Neural cell (in vitro differentiated cells): ENCODE measurements at regions not wholly inside any gene's neighbourhood (a gene's known extent, or its start where the extent isn't known, plus 50 kb on each side); places are given as distances from the start of the nearest gene placed in this dataset.

Experiments
- EP300 ChIP-seq: fragments of 450-650 bp; conservative IDR thresholded peaks from 2 replicates; pipeline ENCODE4 v1.6.1; 2014; ENCODE audit warnings: antibody characterized with exemption, mild to moderate bottlenecking, moderate library complexity; ENCODE audit not compliant: poor library complexity, severe bottlenecking
- EZH2 ChIP-seq: fragments of 200-600, 300-800 bp; shearing (Covaris generic), sonication (generic); IDR thresholded peaks from 2 replicates; pipeline ENCODE4 v1.6.1; 2014; ENCODE audit warnings: antibody characterized with exemption, low read length, borderline replicate concordance, mild to moderate bottlenecking; ENCODE audit not compliant: insufficient read depth, poor library complexity, severe bottlenecking
- MXI1 ChIP-seq: fragments of 450-650 bp; conservative IDR thresholded peaks from 2 replicates; pipeline ENCODE4 v1.6.1; 2014; ENCODE audit warnings: antibody characterized with exemption, mild to moderate bottlenecking; ENCODE audit not compliant: poor library complexity, severe bottlenecking
- POLR2AphosphoS5 ChIP-seq: IDR thresholded peaks from 2 replicates; pipeline ENCODE4 v1.6.1; 2012
- TAF1 ChIP-seq: IDR thresholded peaks from 2 replicates; pipeline ENCODE4 v1.6.1; 2012; ENCODE audit warnings: low read depth
- TF ChIP-seq, protein P1 (sequence below): fragments of 450-650 bp; IDR thresholded peaks from 2 replicates; pipeline ENCODE4 v1.5.1; 2014; ENCODE audit warnings: antibody characterized with exemption, mild to moderate bottlenecking, moderate library complexity; ENCODE audit not compliant: poor library complexity, severe bottlenecking

DNA sequence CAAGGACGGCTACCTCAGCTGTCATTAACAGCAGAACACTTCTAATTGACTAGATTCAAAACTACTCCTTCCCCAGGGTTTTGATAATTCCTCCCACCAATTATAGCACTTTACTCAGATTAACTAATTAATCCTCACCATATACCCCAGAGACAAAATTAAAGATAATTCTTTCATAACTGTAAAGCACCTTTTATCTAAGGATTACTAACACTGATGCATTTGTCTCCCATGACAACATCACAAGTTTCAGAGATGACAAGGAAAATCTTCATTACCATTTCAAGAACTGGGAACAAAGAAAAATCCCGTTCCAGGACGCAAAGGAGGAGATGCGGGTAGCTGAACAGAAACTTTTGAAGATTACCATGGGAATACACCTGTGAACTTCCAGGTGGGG lies 129.4 kb upstream of the ITGA6 start:
- TF ChIP-seq, protein P1, sequence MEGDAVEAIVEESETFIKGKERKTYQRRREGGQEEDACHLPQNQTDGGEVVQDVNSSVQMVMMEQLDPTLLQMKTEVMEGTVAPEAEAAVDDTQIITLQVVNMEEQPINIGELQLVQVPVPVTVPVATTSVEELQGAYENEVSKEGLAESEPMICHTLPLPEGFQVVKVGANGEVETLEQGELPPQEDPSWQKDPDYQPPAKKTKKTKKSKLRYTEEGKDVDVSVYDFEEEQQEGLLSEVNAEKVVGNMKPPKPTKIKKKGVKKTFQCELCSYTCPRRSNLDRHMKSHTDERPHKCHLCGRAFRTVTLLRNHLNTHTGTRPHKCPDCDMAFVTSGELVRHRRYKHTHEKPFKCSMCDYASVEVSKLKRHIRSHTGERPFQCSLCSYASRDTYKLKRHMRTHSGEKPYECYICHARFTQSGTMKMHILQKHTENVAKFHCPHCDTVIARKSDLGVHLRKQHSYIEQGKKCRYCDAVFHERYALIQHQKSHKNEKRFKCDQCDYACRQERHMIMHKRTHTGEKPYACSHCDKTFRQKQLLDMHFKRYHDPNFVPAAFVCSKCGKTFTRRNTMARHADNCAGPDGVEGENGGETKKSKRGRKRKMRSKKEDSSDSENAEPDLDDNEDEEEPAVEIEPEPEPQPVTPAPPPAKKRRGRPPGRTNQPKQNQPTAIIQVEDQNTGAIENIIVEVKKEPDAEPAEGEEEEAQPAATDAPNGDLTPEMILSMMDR, result no peak
- TF ChIP-seq POLR2AphosphoS5, result no peak
- TF ChIP-seq MXI1, result no peak
- no peak for TF ChIP-seq EZH2
- TF ChIP-seq TAF1, result no peak
- TF ChIP-seq EP300, result peak; percentile 63
